H1 (cell line): ENCODE measurements at regions not wholly inside any gene's neighbourhood (a gene's known extent, or its start where the extent isn't known, plus 50 kb on each side); places are given as distances from the start of the nearest gene placed in this dataset.

Source experiments
- CEBPB ChIP-seq: IDR thresholded peaks from 2 replicates; pipeline ENCODE4 v1.6.1; 2012; ENCODE audit warnings: low read depth, low read length
- CHD7 ChIP-seq: fragments of 300-600 bp; sonication (generic); IDR thresholded peaks from 2 replicates; pipeline ENCODE4 v1.7.1; 2012; ENCODE audit warnings: low read length, moderate library complexity, mild to moderate bottlenecking, inconsistent platforms; ENCODE audit not compliant: insufficient replicate concordance
- EP300 ChIP-seq, 2 experiments: IDR thresholded peaks; 1 replicate in 1 of 2; 2 replicates in 1 of 2; pipeline ENCODE4 v1.6.1; 2011 to 2012; ENCODE audit warnings: low read depth in 2 of 2, low read length in 2 of 2, mild to moderate bottlenecking in 2 of 2, borderline replicate concordance in 1 of 2, inconsistent platforms in 1 of 2, moderate library complexity in 1 of 2
- EZH2 ChIP-seq: fragments of 200-600 bp; sonication (generic); IDR thresholded peaks from 2 replicates; pipeline ENCODE4 v1.7.1; 2012; ENCODE audit warnings: low read depth, mild to moderate bottlenecking, moderate library complexity, low read length, inconsistent platforms; ENCODE audit not compliant: severe bottlenecking
- FOSL1 ChIP-seq: IDR thresholded peaks from 2 replicates; pipeline ENCODE4 v1.6.1; 2011; ENCODE audit warnings: mild to moderate bottlenecking, low read depth, low read length, moderate library complexity; ENCODE audit not compliant: insufficient read depth
- JUN ChIP-seq: IDR thresholded peaks from 2 replicates; pipeline ENCODE4 v1.6.1; 2011; ENCODE audit warnings: low read depth, mild to moderate bottlenecking, improper control_type of control experiment, low read length
- PHF8 ChIP-seq: fragments of 200-600 bp; sonication (generic); conservative IDR thresholded peaks from 2 replicates; pipeline ENCODE4 v1.7.1; 2012; ENCODE audit warnings: low read depth, mild to moderate bottlenecking, inconsistent platforms, low read length, moderate library complexity
- POLR2AphosphoS5 ChIP-seq: IDR thresholded peaks from 2 replicates; pipeline ENCODE4 v1.6.1; 2011; ENCODE audit warnings: low read depth, low read length
- RBBP5 ChIP-seq: IDR thresholded peaks from 2 replicates; pipeline ENCODE4 v1.7.1; 2012; ENCODE audit warnings: low read depth, mild to moderate bottlenecking, inconsistent platforms, low read length, moderate library complexity, borderline replicate concordance
- SUZ12 ChIP-seq: fragments of 200-600 bp; sonication (generic); IDR thresholded peaks from 2 replicates; pipeline ENCODE4 v1.6.1; 2012; ENCODE audit warnings: mild to moderate bottlenecking, inconsistent platforms, low read length, moderate library complexity, mixed read lengths
- TAF1 ChIP-seq: IDR thresholded peaks from 2 replicates; pipeline ENCODE4 v1.6.1; 2011; ENCODE audit warnings: mild to moderate bottlenecking, low read depth, low read length
- YY1 ChIP-seq: IDR thresholded peaks from 2 replicates; pipeline ENCODE4 v1.6.1; 2011; ENCODE audit warnings: low read depth, mild to moderate bottlenecking, low read length
- ZNF274 ChIP-seq: IDR thresholded peaks from 2 replicates; pipeline ENCODE4 v1.7.0; 2012; ENCODE audit warnings: low read length, borderline replicate concordance; ENCODE audit errors: extremely low read depth

GRCh38 chr14:40340708-40341107 lies 908.5 kb upstream of the FBXO33 start (continued):
- TF ChIP-seq CHD7: no peak
- no peak for TF ChIP-seq PHF8
- TF ChIP-seq ZNF274: no peak
- no peak for TF ChIP-seq EP300 (IDR thresholded peaks at IDR 0.05; ENCODE audit: borderline replicate concordance in 1 of 2, low read depth in 2 of 2, low read length in 2 of 2)
- TF ChIP-seq RBBP5: no peak
- TF ChIP-seq YY1: no peak
- no peak for TF ChIP-seq TAF1
- no peak for TF ChIP-seq SUZ12
- TF ChIP-seq POLR2AphosphoS5: no peak
- no peak for TF ChIP-seq FOSL1
- TF ChIP-seq CEBPB: no peak
- TF ChIP-seq EZH2: no peak
- no peak for TF ChIP-seq JUN
